GM12873 (cell line): ENCODE measurements at regions not wholly inside any gene's neighbourhood (a gene's known extent, or its start where the extent isn't known, plus 50 kb on each side); places are given as distances from the start of the nearest gene placed in this dataset.

Source experiments
- CTCF ChIP-seq: IDR thresholded peaks from 2 replicates; pipeline ENCODE4 v1.5.1; 2012; ENCODE audit warnings: low read depth, mild to moderate bottlenecking, moderate library complexity, low read length, control low read depth; ENCODE audit not compliant: insufficient read depth; ENCODE audit errors: missing control alignments

GRCh38 chr6:170174124-170174770 is 116.6 kb downstream of the DLL1 start:
- no peak for TF ChIP-seq CTCF

GRCh38 chr6:170173335-170173881 is 117.5 kb downstream of the DLL1 start:
- no peak for TF ChIP-seq CTCF

GRCh38 chr6:170172825-170173256 is 118.0 kb downstream of the DLL1 start:
- TF ChIP-seq CTCF = no peak

- TF ChIP-seq CTCF = no peak
Observed at GRCh38 chr6:170172392-170172791, 118.5 kb downstream of the DLL1 start.

GRCh38 chr6:170167657-170168159 is 123.2 kb downstream of the DLL1 start:
- no peak for TF ChIP-seq CTCF

- no peak for TF ChIP-seq CTCF
Observed at GRCh38 chr6:170166511-170167122, 124.3 kb downstream of the DLL1 start.

- no peak for TF ChIP-seq CTCF
Observed at GRCh38 chr6:170165471-170166117, 125.3 kb downstream of the DLL1 start.
